GM12878 (cell line): ENCODE measurements at regions not wholly inside any gene's neighbourhood (a gene's known extent, or its start where the extent isn't known, plus 50 kb on each side); places are given as distances from the start of the nearest gene placed in this dataset.

Experiments used
- BRCA1 ChIP-seq: IDR thresholded peaks from 2 replicates; pipeline ENCODE4 v1.6.1; 2011; ENCODE audit warnings: low read depth, low read length, improper control_type of control experiment
- GABPA ChIP-seq: IDR thresholded peaks from 2 replicates; pipeline ENCODE4 v1.6.1; 2014; ENCODE audit warnings: antibody characterized with exemption, low read depth, mild to moderate bottlenecking, inconsistent platforms
- POLR2AphosphoS5 ChIP-seq: IDR thresholded peaks from 2 replicates; pipeline ENCODE4 v1.6.1; 2011; ENCODE audit warnings: mild to moderate bottlenecking, low read length, inconsistent platforms
- TAF1 ChIP-seq: IDR thresholded peaks from 2 replicates; pipeline ENCODE4 v1.6.1; 2011; ENCODE audit warnings: mild to moderate bottlenecking, low read depth, low read length, borderline replicate concordance
- TCF3 ChIP-seq: IDR thresholded peaks from 2 replicates; pipeline ENCODE4 v1.6.1; 2012; ENCODE audit warnings: low read depth, mild to moderate bottlenecking, low read length, borderline replicate concordance; ENCODE audit not compliant: insufficient read depth
- TF ChIP-seq, protein P1 (sequence below), 3 experiments: IDR thresholded peaks in 2 of 3; conservative IDR thresholded peaks in 1 of 3; 2 replicates each; pipeline ENCODE4 v1.5.1; 2011; ENCODE audit warnings: low read depth in 3 of 3, low read length in 3 of 3, mild to moderate bottlenecking in 3 of 3, control low read depth in 2 of 3, moderate library complexity in 2 of 3, inconsistent platforms in 1 of 3, mixed read lengths in 1 of 3; ENCODE audit not compliant: control insufficient read depth in 2 of 3, insufficient read depth in 1 of 3; ENCODE audit errors: extremely low read depth in 1 of 3
- TF ChIP-seq, protein P2 (sequence below): fragments of 450-650 bp; IDR thresholded peaks from 2 replicates; pipeline ENCODE4 v1.6.1; 2014; ENCODE audit warnings: mild to moderate bottlenecking

DNA sequence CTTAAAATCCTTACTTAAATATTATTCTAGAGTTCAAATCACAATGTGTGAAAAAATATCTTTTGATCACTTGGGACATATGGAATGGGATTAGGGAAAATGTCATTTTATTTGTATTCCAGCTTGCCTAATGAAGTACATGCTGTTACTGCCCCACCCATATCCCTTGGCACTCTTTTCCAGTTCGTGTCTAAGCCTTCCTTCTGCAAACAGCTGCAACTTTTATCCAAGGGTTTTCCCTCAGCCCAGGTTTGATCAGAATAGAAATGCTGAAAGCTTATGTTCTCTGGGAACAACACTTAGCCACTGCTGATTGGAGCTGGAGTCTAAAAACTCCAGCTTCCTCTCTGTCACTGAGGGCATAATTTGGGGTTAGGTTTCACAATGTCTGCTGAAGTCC is 214.1 kb upstream of the FAM3C start:
- TF ChIP-seq, protein P1, sequence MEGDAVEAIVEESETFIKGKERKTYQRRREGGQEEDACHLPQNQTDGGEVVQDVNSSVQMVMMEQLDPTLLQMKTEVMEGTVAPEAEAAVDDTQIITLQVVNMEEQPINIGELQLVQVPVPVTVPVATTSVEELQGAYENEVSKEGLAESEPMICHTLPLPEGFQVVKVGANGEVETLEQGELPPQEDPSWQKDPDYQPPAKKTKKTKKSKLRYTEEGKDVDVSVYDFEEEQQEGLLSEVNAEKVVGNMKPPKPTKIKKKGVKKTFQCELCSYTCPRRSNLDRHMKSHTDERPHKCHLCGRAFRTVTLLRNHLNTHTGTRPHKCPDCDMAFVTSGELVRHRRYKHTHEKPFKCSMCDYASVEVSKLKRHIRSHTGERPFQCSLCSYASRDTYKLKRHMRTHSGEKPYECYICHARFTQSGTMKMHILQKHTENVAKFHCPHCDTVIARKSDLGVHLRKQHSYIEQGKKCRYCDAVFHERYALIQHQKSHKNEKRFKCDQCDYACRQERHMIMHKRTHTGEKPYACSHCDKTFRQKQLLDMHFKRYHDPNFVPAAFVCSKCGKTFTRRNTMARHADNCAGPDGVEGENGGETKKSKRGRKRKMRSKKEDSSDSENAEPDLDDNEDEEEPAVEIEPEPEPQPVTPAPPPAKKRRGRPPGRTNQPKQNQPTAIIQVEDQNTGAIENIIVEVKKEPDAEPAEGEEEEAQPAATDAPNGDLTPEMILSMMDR (IDR thresholded peaks at IDR 0.05 in 2 of 3, conservative IDR thresholded peaks at IDR 0.05 in 1 of 3; ENCODE audit: control insufficient read depth in 2 of 3, extremely low read depth in 1 of 3, insufficient read depth in 1 of 3, low read depth in 3 of 3, low read length in 3 of 3) = no peak
- TF ChIP-seq, protein P2, sequence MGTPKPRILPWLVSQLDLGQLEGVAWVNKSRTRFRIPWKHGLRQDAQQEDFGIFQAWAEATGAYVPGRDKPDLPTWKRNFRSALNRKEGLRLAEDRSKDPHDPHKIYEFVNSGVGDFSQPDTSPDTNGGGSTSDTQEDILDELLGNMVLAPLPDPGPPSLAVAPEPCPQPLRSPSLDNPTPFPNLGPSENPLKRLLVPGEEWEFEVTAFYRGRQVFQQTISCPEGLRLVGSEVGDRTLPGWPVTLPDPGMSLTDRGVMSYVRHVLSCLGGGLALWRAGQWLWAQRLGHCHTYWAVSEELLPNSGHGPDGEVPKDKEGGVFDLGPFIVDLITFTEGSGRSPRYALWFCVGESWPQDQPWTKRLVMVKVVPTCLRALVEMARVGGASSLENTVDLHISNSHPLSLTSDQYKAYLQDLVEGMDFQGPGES = no peak
- no peak for TF ChIP-seq GABPA
- TF ChIP-seq TCF3 = no peak
- TF ChIP-seq TAF1 = no peak
- no peak for TF ChIP-seq BRCA1
- TF ChIP-seq POLR2AphosphoS5 = no peak
